GM23338 (cell line): ENCODE measurements at regions not wholly inside any gene's neighbourhood (a gene's known extent, or its start where the extent isn't known, plus 50 kb on each side); places are given as distances from the start of the nearest gene placed in this dataset.
"Not testable (repeated sequence)": the region's sequence is repeated elsewhere in the genome, so short reads cannot be mapped to it uniquely, and the experiment has no call there.

ENCODE experiments used
- ATAC-seq: fragments of 200-7000 bp; cut with Tn5 transposase; 3 replicates; pipeline ENCODE4 v1.9.1; 2020
- DNase-seq: peaks from one replicate; pipeline ENCODE4 v3.0.0-alpha.2; 2015; ENCODE audit warnings: low spot score
- H2AFZ ChIP-seq: fragments of 200-600 bp; sonication (generic); 2 replicates; pipeline ENCODE4 v1.8.0; 2016; ENCODE audit warnings: antibody characterized with exemption, mild to moderate bottlenecking, moderate library complexity
- H3F3A ChIP-seq: fragments of 200-600 bp; sonication (generic); replicated peaks from 2 replicates; pipeline ENCODE4 v1.8.0; 2017; ENCODE audit warnings: antibody characterized with exemption, mixed run types, low read depth
- H3K27ac ChIP-seq: fragments of 200-600 bp; sonication (generic); 2 replicates; pipeline ENCODE4 v1.6.1; 2016; ENCODE audit warnings: low read depth
- H3K27me3 ChIP-seq: fragments of 200-600 bp; sonication (generic); 2 replicates; pipeline ENCODE4 v1.8.0; 2016; ENCODE audit warnings: mild to moderate bottlenecking, mixed run types, moderate library complexity; ENCODE audit not compliant: insufficient read depth
- H3K36me3 ChIP-seq: fragments of 200-600 bp; sonication (generic); 2 replicates; pipeline ENCODE4 v1.8.0; 2016; ENCODE audit warnings: mild to moderate bottlenecking; ENCODE audit not compliant: insufficient read depth
- H3K4me1 ChIP-seq: fragments of 200-600 bp; sonication (generic); 2 replicates; pipeline ENCODE4 v1.8.0; 2016; ENCODE audit warnings: mild to moderate bottlenecking, moderate library complexity; ENCODE audit not compliant: insufficient read depth
- H3K4me2 ChIP-seq: fragments of 200-600 bp; sonication (generic); 2 replicates; pipeline ENCODE4 v1.7.1; 2017; ENCODE audit warnings: mixed run types
- H3K4me3 ChIP-seq: fragments of 200-600 bp; sonication (generic); 2 replicates; pipeline ENCODE4 v1.6.1; 2016; ENCODE audit warnings: mixed run types
- H3K79me2 ChIP-seq: fragments of 200-600 bp; sonication (generic); replicated peaks from 2 replicates; pipeline ENCODE4 v1.8.0; 2017; ENCODE audit warnings: mild to moderate bottlenecking; ENCODE audit not compliant: insufficient read depth
- H3K9me2 ChIP-seq: fragments of 200-600 bp; sonication (generic); 2 replicates; pipeline ENCODE4 v1.8.0; 2017; ENCODE audit not compliant: insufficient read depth
- H4K20me1 ChIP-seq: fragments of 200-600 bp; sonication (generic); replicated peaks from 2 replicates; pipeline ENCODE4 v1.8.0; 2017; ENCODE audit warnings: mild to moderate bottlenecking; ENCODE audit not compliant: insufficient read depth
- H3K27ac Mint-ChIP-seq: 2 replicates; pipeline ENCODE4 v1.8.0; 2020; ENCODE audit warnings: inconsistent platforms, mild to moderate bottlenecking, moderate library complexity, mixed read lengths
- H3K27me3 Mint-ChIP-seq: 3 replicates; pipeline ENCODE4 v1.8.0; 2022; ENCODE audit warnings: low read depth, mild to moderate bottlenecking, moderate library complexity, mixed read lengths, inconsistent platforms; ENCODE audit not compliant: insufficient read depth, poor library complexity
- H3K36me3 Mint-ChIP-seq: 3 replicates; pipeline ENCODE4 v1.8.0; 2021; ENCODE audit warnings: low read depth, mild to moderate bottlenecking, inconsistent platforms, moderate library complexity, mixed read lengths
- H3K4me1 Mint-ChIP-seq: 3 replicates; pipeline ENCODE4 v1.8.0; 2020; ENCODE audit warnings: mild to moderate bottlenecking, inconsistent platforms, mixed read lengths
- H3K4me3 Mint-ChIP-seq: 3 replicates; pipeline ENCODE4 v1.8.0; 2021; ENCODE audit warnings: moderate library complexity, mild to moderate bottlenecking, inconsistent platforms, mixed read lengths
- H3K9me3 Mint-ChIP-seq: 3 replicates; pipeline ENCODE4 v1.8.0; 2020; ENCODE audit warnings: moderate library complexity, mild to moderate bottlenecking, inconsistent platforms, mixed read lengths
- CREB1 ChIP-seq: fragments of 250-450 bp; sonication (Bioruptor Pico); IDR thresholded peaks from 2 replicates; pipeline ENCODE4 v1.5.0; 2020; ENCODE audit warnings: low read depth, mild to moderate bottlenecking, moderate library complexity
- EZH2 ChIP-seq: fragments of 200-600 bp; sonication (generic); IDR thresholded peaks from one replicate; pipeline ENCODE4 v1.8.0; 2017; ENCODE audit warnings: antibody characterized with exemption, mild to moderate bottlenecking, low read depth; ENCODE audit not compliant: unreplicated experiment
- EZH2phosphoT487 ChIP-seq: fragments of 200-600 bp; sonication (generic); IDR thresholded peaks from one replicate; pipeline ENCODE4 v1.8.1; 2018; ENCODE audit warnings: antibody characterized with exemption; ENCODE audit not compliant: unreplicated experiment
- JUNB ChIP-seq: IDR thresholded peaks from one replicate; pipeline ENCODE4 v1.6.1; 2016; ENCODE audit warnings: antibody characterized with exemption; ENCODE audit not compliant: unreplicated experiment
- NANOG ChIP-seq: IDR thresholded peaks from 2 replicates; pipeline ENCODE4 v1.6.1; 2016; ENCODE audit warnings: antibody characterized with exemption, borderline replicate concordance
- POLR2AphosphoS5 ChIP-seq: IDR thresholded peaks from 2 replicates; pipeline ENCODE4 v1.6.1; 2016; ENCODE audit warnings: antibody characterized with exemption, low read depth
- STAT1 ChIP-seq: IDR thresholded peaks from one replicate; pipeline ENCODE4 v1.6.1; 2016; ENCODE audit warnings: antibody characterized with exemption; ENCODE audit not compliant: unreplicated experiment
- ZNF114 ChIP-seq: fragments of 250-450 bp; sonication (Bioruptor Pico); IDR thresholded peaks from 2 replicates; pipeline ENCODE4 v1.5.0; 2020; ENCODE audit warnings: mild to moderate bottlenecking, moderate library complexity
- TF ChIP-seq, protein P1 (sequence below): IDR thresholded peaks from one replicate; pipeline ENCODE4 v1.6.1; 2018; ENCODE audit warnings: antibody characterized with exemption; ENCODE audit not compliant: unreplicated experiment
- TF ChIP-seq, protein P2 (sequence below), 2 experiments: fragments of 200-600 bp in 1 of 2; sonication (generic) in 1 of 2; conservative IDR thresholded peaks; 2 replicates each; pipeline versions ENCODE4 v1.5.1 to v1.6.1; 2016 to 2017; ENCODE audit warnings: antibody characterized with exemption in 2 of 2, low read depth in 2 of 2, mild to moderate bottlenecking in 2 of 2, moderate library complexity in 1 of 2
- TF ChIP-seq, protein P3 (sequence below): IDR thresholded peaks from 2 replicates; pipeline ENCODE4 v1.6.1; 2016; ENCODE audit warnings: antibody characterized with exemption

DNA sequence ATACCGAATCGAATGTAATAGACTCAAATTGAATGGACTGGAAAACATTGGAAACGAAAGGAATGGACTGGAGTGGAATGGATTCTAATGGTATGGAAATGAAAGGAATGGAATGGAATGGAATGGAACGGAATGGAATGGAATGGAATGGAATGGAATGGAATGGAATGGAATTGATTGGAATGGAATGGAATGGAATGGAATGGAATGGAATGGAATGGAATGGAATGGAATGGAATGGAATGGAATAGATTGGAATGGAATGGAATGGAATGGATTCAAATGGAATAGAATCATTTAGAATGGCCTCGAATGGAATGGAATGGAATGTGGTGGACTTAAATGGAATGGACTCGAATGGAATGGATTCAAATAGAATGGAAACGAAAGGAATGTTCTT lies 1057.5 kb upstream of the USP9Y start:
- not testable (repeated sequence) for H3K4me2 ChIP-seq, H3F3A ChIP-seq, H3K27me3 Mint-ChIP-seq, H3K4me1 Mint-ChIP-seq, H3K4me1 ChIP-seq, H3K79me2 ChIP-seq, H3K27me3 ChIP-seq, H3K4me3 ChIP-seq, H3K9me2 ChIP-seq, H3K4me3 Mint-ChIP-seq, H4K20me1 ChIP-seq, DNase-seq, H2AFZ ChIP-seq, H3K27ac ChIP-seq, ATAC-seq, H3K36me3 ChIP-seq, H3K27ac Mint-ChIP-seq
- H3K36me3 Mint-ChIP-seq = peaks cover 54% of the 10 kb centered on the region
- H3K9me3 Mint-ChIP-seq = peaks cover 57% of the 10 kb centered on the region

DNA sequence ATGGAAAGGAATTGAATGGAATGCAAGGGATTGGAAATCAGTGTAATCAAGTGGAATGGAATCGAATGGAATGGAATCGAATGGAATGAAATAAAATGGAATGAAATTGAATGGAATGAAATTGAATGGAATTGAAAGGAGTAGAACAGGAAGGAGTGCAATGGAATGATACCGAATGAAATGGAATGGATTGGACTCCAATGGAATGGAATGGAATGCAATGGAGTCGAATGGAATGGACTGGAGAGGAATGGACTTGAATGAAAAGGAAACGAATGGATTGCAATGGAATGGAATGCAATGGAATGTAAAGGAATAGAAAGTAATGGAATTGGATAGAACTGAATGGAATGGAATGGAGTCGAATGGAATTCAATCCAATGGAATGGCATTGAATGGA lies 1032.8 kb upstream of the USP9Y start:
- Histone ChIP-seq H3K4me1 (no peaks in the 10 kb centered on the region), H3K27ac (no peak overlapping the region), H3K27me3 (no peaks in the 10 kb centered on the region), H4K20me1 (no peaks in the 10 kb centered on the region), H3K9me2 (no peaks in the 10 kb centered on the region), H2AFZ (no peak overlapping the region), H3K4me2 (no peak overlapping the region), H3K36me3 (no peaks in the 10 kb centered on the region), H3K79me2 (no peaks in the 10 kb centered on the region), H3K4me3 (no peak overlapping the region), H3F3A (no peaks in the 10 kb centered on the region)
- Mint-ChIP-seq H3K27me3 (peaks cover 9% of the 10 kb centered on the region), H3K4me1 (no peaks in the 10 kb centered on the region), H3K4me3 (no peak overlapping the region), H3K9me3 (peaks cover 65% of the 10 kb centered on the region; the same call in 2 of the 3 replicates), H3K27ac (no peak overlapping the region), H3K36me3 (peaks cover 71% of the 10 kb centered on the region)
- ATAC-seq (no peak), DNase-seq (no peak)
- TF ChIP-seq CREB1 (CRISPR knock-in tag) = no peak
- no peak for TF ChIP-seq NANOG
- TF ChIP-seq ZNF114 (CRISPR knock-in tag) = no peak
- TF ChIP-seq, protein P1, sequence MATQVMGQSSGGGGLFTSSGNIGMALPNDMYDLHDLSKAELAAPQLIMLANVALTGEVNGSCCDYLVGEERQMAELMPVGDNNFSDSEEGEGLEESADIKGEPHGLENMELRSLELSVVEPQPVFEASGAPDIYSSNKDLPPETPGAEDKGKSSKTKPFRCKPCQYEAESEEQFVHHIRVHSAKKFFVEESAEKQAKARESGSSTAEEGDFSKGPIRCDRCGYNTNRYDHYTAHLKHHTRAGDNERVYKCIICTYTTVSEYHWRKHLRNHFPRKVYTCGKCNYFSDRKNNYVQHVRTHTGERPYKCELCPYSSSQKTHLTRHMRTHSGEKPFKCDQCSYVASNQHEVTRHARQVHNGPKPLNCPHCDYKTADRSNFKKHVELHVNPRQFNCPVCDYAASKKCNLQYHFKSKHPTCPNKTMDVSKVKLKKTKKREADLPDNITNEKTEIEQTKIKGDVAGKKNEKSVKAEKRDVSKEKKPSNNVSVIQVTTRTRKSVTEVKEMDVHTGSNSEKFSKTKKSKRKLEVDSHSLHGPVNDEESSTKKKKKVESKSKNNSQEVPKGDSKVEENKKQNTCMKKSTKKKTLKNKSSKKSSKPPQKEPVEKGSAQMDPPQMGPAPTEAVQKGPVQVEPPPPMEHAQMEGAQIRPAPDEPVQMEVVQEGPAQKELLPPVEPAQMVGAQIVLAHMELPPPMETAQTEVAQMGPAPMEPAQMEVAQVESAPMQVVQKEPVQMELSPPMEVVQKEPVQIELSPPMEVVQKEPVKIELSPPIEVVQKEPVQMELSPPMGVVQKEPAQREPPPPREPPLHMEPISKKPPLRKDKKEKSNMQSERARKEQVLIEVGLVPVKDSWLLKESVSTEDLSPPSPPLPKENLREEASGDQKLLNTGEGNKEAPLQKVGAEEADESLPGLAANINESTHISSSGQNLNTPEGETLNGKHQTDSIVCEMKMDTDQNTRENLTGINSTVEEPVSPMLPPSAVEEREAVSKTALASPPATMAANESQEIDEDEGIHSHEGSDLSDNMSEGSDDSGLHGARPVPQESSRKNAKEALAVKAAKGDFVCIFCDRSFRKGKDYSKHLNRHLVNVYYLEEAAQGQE = no peak
- no peak for TF ChIP-seq STAT1
- TF ChIP-seq, protein P2, sequence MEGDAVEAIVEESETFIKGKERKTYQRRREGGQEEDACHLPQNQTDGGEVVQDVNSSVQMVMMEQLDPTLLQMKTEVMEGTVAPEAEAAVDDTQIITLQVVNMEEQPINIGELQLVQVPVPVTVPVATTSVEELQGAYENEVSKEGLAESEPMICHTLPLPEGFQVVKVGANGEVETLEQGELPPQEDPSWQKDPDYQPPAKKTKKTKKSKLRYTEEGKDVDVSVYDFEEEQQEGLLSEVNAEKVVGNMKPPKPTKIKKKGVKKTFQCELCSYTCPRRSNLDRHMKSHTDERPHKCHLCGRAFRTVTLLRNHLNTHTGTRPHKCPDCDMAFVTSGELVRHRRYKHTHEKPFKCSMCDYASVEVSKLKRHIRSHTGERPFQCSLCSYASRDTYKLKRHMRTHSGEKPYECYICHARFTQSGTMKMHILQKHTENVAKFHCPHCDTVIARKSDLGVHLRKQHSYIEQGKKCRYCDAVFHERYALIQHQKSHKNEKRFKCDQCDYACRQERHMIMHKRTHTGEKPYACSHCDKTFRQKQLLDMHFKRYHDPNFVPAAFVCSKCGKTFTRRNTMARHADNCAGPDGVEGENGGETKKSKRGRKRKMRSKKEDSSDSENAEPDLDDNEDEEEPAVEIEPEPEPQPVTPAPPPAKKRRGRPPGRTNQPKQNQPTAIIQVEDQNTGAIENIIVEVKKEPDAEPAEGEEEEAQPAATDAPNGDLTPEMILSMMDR (conservative IDR thresholded peaks at IDR 0.05; ENCODE audit: low read depth in 2 of 2) = no peak
- TF ChIP-seq, protein P3, sequence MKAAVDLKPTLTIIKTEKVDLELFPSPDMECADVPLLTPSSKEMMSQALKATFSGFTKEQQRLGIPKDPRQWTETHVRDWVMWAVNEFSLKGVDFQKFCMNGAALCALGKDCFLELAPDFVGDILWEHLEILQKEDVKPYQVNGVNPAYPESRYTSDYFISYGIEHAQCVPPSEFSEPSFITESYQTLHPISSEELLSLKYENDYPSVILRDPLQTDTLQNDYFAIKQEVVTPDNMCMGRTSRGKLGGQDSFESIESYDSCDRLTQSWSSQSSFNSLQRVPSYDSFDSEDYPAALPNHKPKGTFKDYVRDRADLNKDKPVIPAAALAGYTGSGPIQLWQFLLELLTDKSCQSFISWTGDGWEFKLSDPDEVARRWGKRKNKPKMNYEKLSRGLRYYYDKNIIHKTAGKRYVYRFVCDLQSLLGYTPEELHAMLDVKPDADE = no peak
- TF ChIP-seq EZH2phosphoT487 = no peak
- TF ChIP-seq EZH2 = no peak
- no peak for TF ChIP-seq POLR2AphosphoS5
- TF ChIP-seq JUNB = no peak
